Activated CD4-positive, alpha-beta T cell treated with anti-CD3 and anti-CD28 coated beads for 36 hours (primary cell): ENCODE measurements at regions not wholly inside any gene's neighbourhood (a gene's known extent, or its start where the extent isn't known, plus 50 kb on each side); places are given as distances from the start of the nearest gene placed in this dataset.
"Not testable (repeated sequence)": the region's sequence is repeated elsewhere in the genome, so short reads cannot be mapped to it uniquely, and the experiment has no call there.

Experiments
- ATAC-seq: fragments of 200-7000 bp; cut with Tn5 transposase; one replicate; pipeline ENCODE4 v1.10.0; 2021; ENCODE audit warnings: mild to moderate bottlenecking, moderate library complexity
- CTCF ChIA-PET: fragments of 350-600 bp; sonication (Branson Sonifier 250); formaldehyde crosslinking; loops from one replicate; lab custom pipeline; 2021; ENCODE audit warnings: antibody characterized with exemption; lab: Charles Lee
- POLR2A ChIA-PET: fragments of 350-600 bp; sonication (Branson Sonifier 250); formaldehyde crosslinking; loops from one replicate; lab custom pipeline; 2021; ENCODE audit warnings: antibody characterized with exemption, inconsistent platforms; lab: Charles Lee
- DNase-seq: peaks from one replicate; pipeline ENCODE4 v3.0.0-alpha.2; 2020
- H3K27ac Mint-ChIP-seq: one replicate; pipeline ENCODE4 v1.8.0; 2021; ENCODE audit warnings: mixed read lengths
- H3K27me3 Mint-ChIP-seq: one replicate; pipeline ENCODE4 v1.8.0; 2021; ENCODE audit warnings: mixed read lengths
- H3K36me3 Mint-ChIP-seq: one replicate; pipeline ENCODE4 v1.8.0; 2021; ENCODE audit warnings: low read depth, mixed read lengths
- H3K4me1 Mint-ChIP-seq: one replicate; pipeline ENCODE4 v1.8.0; 2021; ENCODE audit warnings: mixed read lengths
- H3K4me3 Mint-ChIP-seq: one replicate; pipeline ENCODE4 v1.8.0; 2021; ENCODE audit warnings: mild to moderate bottlenecking, moderate library complexity, mixed read lengths
- H3K9me3 Mint-ChIP-seq: one replicate; pipeline ENCODE4 v1.8.0; 2021; ENCODE audit warnings: low read depth, mixed read lengths
- intact Hi-C, 2 experiments: fragments of 100-400 bp; cut with DNase I in 1 of 2; cut with micrococcal nuclease in 1 of 2; formaldehyde crosslinking; loops; one replicate each; pipeline versions ENCODE4 v1.14.2 to v1.15.1; 2022 to 2024; cut with DNase I, micrococcal nuclease

DNA sequence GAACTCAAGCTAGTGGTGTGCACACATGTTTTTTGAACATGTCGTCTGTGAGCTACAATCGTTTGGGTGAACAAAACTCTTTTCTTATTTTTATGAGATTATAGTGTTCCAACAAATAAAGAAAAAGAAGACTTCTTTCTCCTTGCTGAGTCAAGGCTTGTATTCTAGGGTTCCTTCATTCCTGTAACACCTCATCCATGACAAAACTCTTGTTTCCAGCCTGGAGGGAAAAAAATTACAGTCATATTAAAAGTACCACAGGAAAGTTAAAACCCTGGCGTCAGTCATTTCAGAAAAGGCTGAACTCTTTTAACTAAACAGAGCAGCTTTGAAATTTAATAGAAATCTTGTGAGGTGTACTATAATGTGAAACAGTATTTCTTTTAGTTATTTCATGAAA is 79.2 kb upstream of the BOD1L1 start:
- CTCF ChIA-PET = no interaction called here
- ATAC-seq (no peak), DNase-seq (no peak)
- POLR2A ChIA-PET = no interaction called here
- H3K27ac Mint-ChIP-seq = no peak overlapping the region
- no peak overlapping the region for H3K4me3 Mint-ChIP-seq
- no peaks in the 10 kb centered on the region for H3K9me3 Mint-ChIP-seq
- H3K27me3 Mint-ChIP-seq = peaks cover 13% of the 10 kb centered on the region
- no peaks in the 10 kb centered on the region for H3K36me3 Mint-ChIP-seq
- no peaks in the 10 kb centered on the region for H3K4me1 Mint-ChIP-seq
- intact Hi-C loops = no loop called here

GRCh38 chr4:13710246-13710885 is 82.8 kb upstream of the BOD1L1 start:
- Mint-ChIP-seq H3K9me3 (no peaks in the 10 kb centered on the region), H3K4me3 (no peak overlapping the region), H3K4me1 (no peaks in the 10 kb centered on the region), H3K36me3 (no peaks in the 10 kb centered on the region), H3K27ac (no peak overlapping the region), H3K27me3 (peaks cover 13% of the 10 kb centered on the region)
- ChIA-PET POLR2A (no interaction called here), CTCF (interaction anchor here (0.6 to 0.7 kb wide), 3 partner anchors 172 to 876 kb away, joined by 3 to 4 read pairs (median 3); no protein-coding TSS in a partner anchor)
- intact Hi-C loops = no loop called here
- ATAC-seq (no peak), DNase-seq (no peak)

DNA sequence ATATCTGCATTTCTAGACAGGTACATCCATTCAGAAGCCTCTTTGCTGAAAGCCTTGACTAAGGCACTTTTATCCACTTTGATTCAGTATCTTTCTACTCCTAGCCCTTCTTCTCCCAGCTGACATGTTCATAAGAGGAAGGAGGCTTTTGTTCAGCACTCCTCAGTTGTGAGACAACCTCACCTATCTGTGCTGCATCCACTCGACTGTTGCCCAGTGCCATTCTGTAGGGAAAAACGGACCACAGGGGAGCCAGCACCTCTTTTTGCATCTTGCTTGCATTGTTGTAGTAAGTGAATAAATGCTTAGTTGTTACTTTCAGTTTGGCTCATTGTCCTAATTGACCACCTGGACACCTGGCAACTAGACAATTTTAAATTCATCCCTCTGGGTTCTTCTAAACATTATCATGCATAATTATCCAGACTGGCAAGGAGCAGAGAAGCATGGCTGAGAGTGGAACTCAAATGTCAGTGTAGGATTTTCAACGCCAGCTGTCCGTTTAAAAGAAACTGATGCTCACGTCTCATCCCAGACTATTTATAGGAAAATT is 83.8 kb upstream of the BOD1L1 start:
- Mint-ChIP-seq H3K27ac (no peak overlapping the region), H3K9me3 (no peaks in the 10 kb centered on the region), H3K4me3 (no peak overlapping the region), H3K27me3 (peaks cover 11% of the 10 kb centered on the region), H3K36me3 (no peaks in the 10 kb centered on the region), H3K4me1 (no peaks in the 10 kb centered on the region)
- DNase-seq = no peak
- ChIA-PET POLR2A (no interaction called here), CTCF (no interaction called here)
- intact Hi-C loops = no loop called here
- no peak for ATAC-seq

DNA sequence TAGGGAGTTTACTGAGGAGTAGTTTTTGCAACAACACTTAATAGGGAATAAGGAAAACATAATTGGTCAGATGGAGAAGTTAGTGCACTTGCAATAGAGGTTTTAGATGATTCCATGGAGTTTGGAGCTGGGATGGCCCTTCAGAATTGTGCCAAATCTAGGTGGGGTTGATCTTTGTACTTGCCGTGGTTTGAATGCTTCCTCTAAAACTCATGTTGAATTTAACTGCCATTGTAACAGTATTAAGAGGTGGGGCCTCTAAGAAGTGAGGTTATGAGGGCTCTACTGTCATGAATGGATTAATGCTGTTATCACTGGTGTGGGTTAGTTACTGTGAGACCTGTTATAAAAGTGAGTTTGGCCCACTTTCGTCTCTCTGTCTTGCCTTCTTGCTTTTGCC is 94.4 kb upstream of the BOD1L1 start:
- Mint-ChIP-seq H3K9me3 (no peaks in the 10 kb centered on the region), H3K36me3 (no peaks in the 10 kb centered on the region), H3K4me1 (no peaks in the 10 kb centered on the region), H3K27ac (no peak overlapping the region), H3K4me3 (no peak overlapping the region), H3K27me3 (peaks cover 3% of the 10 kb centered on the region)
- ChIA-PET CTCF (interaction anchor here (0.6 kb wide), 1 partner anchor 24 kb away, joined by 3 read pairs; no protein-coding TSS in a partner anchor), POLR2A (no interaction called here)
- intact Hi-C loops = no loop called here
- DNase-seq = no peak
- ATAC-seq = no peak

- H3K9me3 Mint-ChIP-seq = no peaks in the 10 kb centered on the region
- POLR2A ChIA-PET = no interaction called here
- no peaks in the 10 kb centered on the region for H3K36me3 Mint-ChIP-seq
- H3K4me3 Mint-ChIP-seq = no peak overlapping the region
- CTCF ChIA-PET = interaction anchor here (0.6 kb wide), 1 partner anchor 23 kb away, joined by 3 read pairs; no protein-coding TSS in a partner anchor
- ATAC-seq (no peak), DNase-seq (no peak)
- H3K27me3 Mint-ChIP-seq = peaks cover 3% of the 10 kb centered on the region
- intact Hi-C loops = no loop called here
- H3K27ac Mint-ChIP-seq = no peak overlapping the region
- H3K4me1 Mint-ChIP-seq = no peaks in the 10 kb centered on the region
These were observed 95.1 kb upstream of the BOD1L1 start for GRCh38 chr4:13722649-13723048.

- Mint-ChIP-seq H3K4me3 (no peak overlapping the region), H3K9me3 (no peaks in the 10 kb centered on the region), H3K27ac (no peak overlapping the region), H3K4me1 (no peaks in the 10 kb centered on the region), H3K27me3 (peaks cover 3% of the 10 kb centered on the region), H3K36me3 (no peaks in the 10 kb centered on the region)
- POLR2A ChIA-PET = no interaction called here
- CTCF ChIA-PET = no interaction called here
- intact Hi-C loops = no loop called here
- ATAC-seq = no peak
- no peak for DNase-seq
These were observed 101.2 kb upstream of the BOD1L1 start for GRCh38 chr4:13728761-13729160.

DNA sequence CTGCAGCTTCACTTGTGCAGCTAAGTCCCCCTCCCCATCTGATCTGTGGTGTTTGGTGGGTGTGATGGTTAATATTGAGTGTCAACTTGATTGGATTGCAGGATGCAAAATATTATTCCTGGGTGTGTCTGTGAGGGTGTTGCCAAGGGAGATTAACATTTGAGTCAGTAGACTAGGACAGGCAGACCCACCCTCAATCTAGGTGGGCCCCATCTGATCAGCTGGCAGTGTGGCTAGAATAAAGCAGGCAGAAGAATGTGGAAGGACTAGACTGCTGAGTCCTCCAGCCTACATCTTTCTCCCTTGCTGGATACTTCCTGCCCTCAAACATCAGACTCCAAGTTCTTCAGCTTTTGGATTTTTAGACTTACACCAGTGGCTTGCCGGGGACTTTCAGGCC is 103.5 kb upstream of the BOD1L1 start:
- ATAC-seq = no peak
- no peaks in the 10 kb centered on the region for H3K9me3 Mint-ChIP-seq
- ChIA-PET POLR2A (no interaction called here), CTCF (no interaction called here)
- H3K27me3 Mint-ChIP-seq = peaks cover 3% of the 10 kb centered on the region
- H3K4me1 Mint-ChIP-seq = no peaks in the 10 kb centered on the region
- no peak overlapping the region for H3K4me3 Mint-ChIP-seq
- no peak for DNase-seq
- no peak overlapping the region for H3K27ac Mint-ChIP-seq
- intact Hi-C loops = no loop called here
- no peaks in the 10 kb centered on the region for H3K36me3 Mint-ChIP-seq

- no peak for ATAC-seq
- no peak overlapping the region for H3K4me3 Mint-ChIP-seq
- no peaks in the 10 kb centered on the region for H3K27me3 Mint-ChIP-seq
- POLR2A ChIA-PET = no interaction called here
- intact Hi-C loops = no loop called here
- H3K27ac Mint-ChIP-seq = no peak overlapping the region
- H3K4me1 Mint-ChIP-seq = no peaks in the 10 kb centered on the region
- no peaks in the 10 kb centered on the region for H3K9me3 Mint-ChIP-seq
- no peaks in the 10 kb centered on the region for H3K36me3 Mint-ChIP-seq
- no peak for DNase-seq
- CTCF ChIA-PET = interaction anchor here (0.7 kb wide), 1 partner anchor 443 kb away, joined by 3 read pairs; no protein-coding TSS in a partner anchor
These were observed 106.3 kb upstream of the BOD1L1 start for GRCh38 chr4:13733817-13734216.

DNA sequence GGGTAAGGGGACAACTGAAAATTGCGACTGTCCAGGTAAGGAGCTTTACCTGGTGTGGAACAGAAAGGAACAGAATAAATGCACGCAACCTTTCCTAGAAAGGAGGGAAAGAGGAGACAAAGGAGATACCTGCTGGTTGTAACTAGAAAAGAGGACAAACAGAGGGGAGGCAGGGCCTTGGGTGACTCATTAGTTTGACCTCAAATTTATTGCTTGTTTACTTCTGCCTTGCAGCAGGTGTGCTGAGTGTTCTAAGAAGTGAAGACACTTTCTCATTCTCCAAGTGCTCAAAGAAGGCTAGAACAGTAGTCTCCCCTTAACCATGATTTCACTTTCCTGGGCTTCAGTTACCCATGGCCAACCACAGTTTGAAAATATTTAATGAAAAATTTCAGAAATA is 123.1 kb upstream of the BOD1L1 start:
- Mint-ChIP-seq H3K4me3 (no peak overlapping the region), H3K36me3 (no peaks in the 10 kb centered on the region), H3K4me1 (no peaks in the 10 kb centered on the region), H3K9me3 (peaks cover 4% of the 10 kb centered on the region), H3K27me3 (peaks cover 13% of the 10 kb centered on the region), H3K27ac (no peak overlapping the region)
- intact Hi-C loops = no loop called here
- CTCF ChIA-PET = interaction anchor here (1.3 kb wide), 1 partner anchor 94 kb away, joined by 3 read pairs; no protein-coding TSS in a partner anchor
- POLR2A ChIA-PET = no interaction called here
- ATAC-seq = no peak
- DNase-seq = no peak

DNA sequence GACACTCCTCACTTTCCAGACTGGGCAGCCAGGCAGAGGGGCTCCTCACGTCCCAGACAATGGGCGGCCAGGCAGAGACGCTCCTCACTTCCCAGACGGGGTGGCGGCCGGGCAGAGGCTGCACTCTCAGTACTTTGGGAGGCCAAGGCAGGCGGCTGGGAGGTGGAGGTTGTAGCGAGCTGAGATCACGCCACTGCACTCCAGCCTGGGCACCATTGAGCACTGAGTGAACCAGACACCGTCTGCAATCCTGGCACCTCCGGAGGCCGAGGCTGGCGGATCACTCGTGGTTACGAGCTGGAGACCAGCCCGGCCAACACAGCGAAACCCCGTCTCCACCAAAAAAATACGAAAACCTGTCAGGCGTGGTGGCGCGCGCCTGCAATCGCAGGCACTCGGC is 134.1 kb upstream of the BOD1L1 start:
- H3K27ac Mint-ChIP-seq, H3K4me1 Mint-ChIP-seq, H3K36me3 Mint-ChIP-seq, DNase-seq, POLR2A ChIA-PET, ATAC-seq, CTCF ChIA-PET, H3K4me3 Mint-ChIP-seq, intact Hi-C loops, H3K27me3 Mint-ChIP-seq: not testable (repeated sequence)
- peaks cover 13% of the 10 kb centered on the region for H3K9me3 Mint-ChIP-seq

GRCh38 chr4:13762130-13762529 is 134.6 kb upstream of the BOD1L1 start:
- Mint-ChIP-seq H3K9me3 (peaks cover 10% of the 10 kb centered on the region), H3K36me3 (no peaks in the 10 kb centered on the region), H3K27me3 (peaks cover 5% of the 10 kb centered on the region), H3K4me3 (no peak overlapping the region), H3K4me1 (no peaks in the 10 kb centered on the region), H3K27ac (no peak overlapping the region)
- DNase-seq = no peak
- intact Hi-C loops = no loop called here
- POLR2A ChIA-PET = no interaction called here
- CTCF ChIA-PET = no interaction called here
- no peak for ATAC-seq

GRCh38 chr4:13763707-13764106 is 136.2 kb upstream of the BOD1L1 start:
- ChIA-PET POLR2A (no interaction called here), CTCF (interaction anchor here (0.7 to 1.0 kb wide), 2 partner anchors 12 to 84 kb away, joined by 3 to 4 read pairs; no protein-coding TSS in a partner anchor)
- Mint-ChIP-seq H3K4me1 (no peaks in the 10 kb centered on the region), H3K9me3 (peaks cover 7% of the 10 kb centered on the region), H3K36me3 (no peaks in the 10 kb centered on the region), H3K27ac (no peak overlapping the region), H3K27me3 (peaks cover 2% of the 10 kb centered on the region), H3K4me3 (no peak overlapping the region)
- no peak for DNase-seq
- no peak for ATAC-seq
- intact Hi-C loops = no loop called here
